Glutamatergic neuron (in vitro differentiated cells): ENCODE measurements at regions not wholly inside any gene's neighbourhood (a gene's known extent, or its start where the extent isn't known, plus 50 kb on each side); places are given as distances from the start of the nearest gene placed in this dataset.

ENCODE experiments used
- DNase-seq: peaks from one replicate; pipeline ENCODE4 v3.0.0; 2022
- H3K27ac Mint-ChIP-seq: one replicate; pipeline ENCODE4 v1.8.0; 2020; ENCODE audit warnings: mild to moderate bottlenecking, mixed read lengths, inconsistent platforms; ENCODE audit not compliant: unreplicated experiment
- H3K27me3 Mint-ChIP-seq: one replicate; pipeline ENCODE4 v1.8.0; 2020; ENCODE audit warnings: mild to moderate bottlenecking, moderate library complexity, mixed read lengths, inconsistent platforms; ENCODE audit not compliant: unreplicated experiment
- H3K36me3 Mint-ChIP-seq: one replicate; pipeline ENCODE4 v1.8.0; 2020; ENCODE audit warnings: mild to moderate bottlenecking, mixed read lengths, inconsistent platforms; ENCODE audit not compliant: unreplicated experiment
- H3K4me1 Mint-ChIP-seq: one replicate; pipeline ENCODE4 v1.8.0; 2020; ENCODE audit warnings: mild to moderate bottlenecking, low read depth, mixed read lengths, inconsistent platforms; ENCODE audit not compliant: unreplicated experiment
- H3K4me3 Mint-ChIP-seq: one replicate; pipeline ENCODE4 v1.8.0; 2020; ENCODE audit warnings: mild to moderate bottlenecking, mixed read lengths, inconsistent platforms; ENCODE audit not compliant: unreplicated experiment
- H3K9me3 Mint-ChIP-seq: one replicate; pipeline ENCODE4 v1.8.0; 2020; ENCODE audit warnings: mild to moderate bottlenecking, moderate library complexity, mixed read lengths, inconsistent platforms; ENCODE audit not compliant: unreplicated experiment
- TF ChIP-seq, protein P1 (sequence below): fragments of 200-600 bp; sonication (generic); IDR thresholded peaks from one replicate; pipeline ENCODE4 v1.5.0; 2021; ENCODE audit not compliant: partially characterized antibody, unreplicated experiment

GRCh38 chr4:8671712-8672290, 79.2 kb downstream of the CPZ start:
- no peak for DNase-seq
- Mint-ChIP-seq H3K9me3 (peaks cover 1% of the 10 kb centered on the region), H3K27me3 (peaks cover 14% of the 10 kb centered on the region), H3K4me3 (no peak overlapping the region), H3K36me3 (peaks cover 5% of the 10 kb centered on the region), H3K4me1 (no peaks in the 10 kb centered on the region), H3K27ac (no peak overlapping the region)
- TF ChIP-seq, protein P1, sequence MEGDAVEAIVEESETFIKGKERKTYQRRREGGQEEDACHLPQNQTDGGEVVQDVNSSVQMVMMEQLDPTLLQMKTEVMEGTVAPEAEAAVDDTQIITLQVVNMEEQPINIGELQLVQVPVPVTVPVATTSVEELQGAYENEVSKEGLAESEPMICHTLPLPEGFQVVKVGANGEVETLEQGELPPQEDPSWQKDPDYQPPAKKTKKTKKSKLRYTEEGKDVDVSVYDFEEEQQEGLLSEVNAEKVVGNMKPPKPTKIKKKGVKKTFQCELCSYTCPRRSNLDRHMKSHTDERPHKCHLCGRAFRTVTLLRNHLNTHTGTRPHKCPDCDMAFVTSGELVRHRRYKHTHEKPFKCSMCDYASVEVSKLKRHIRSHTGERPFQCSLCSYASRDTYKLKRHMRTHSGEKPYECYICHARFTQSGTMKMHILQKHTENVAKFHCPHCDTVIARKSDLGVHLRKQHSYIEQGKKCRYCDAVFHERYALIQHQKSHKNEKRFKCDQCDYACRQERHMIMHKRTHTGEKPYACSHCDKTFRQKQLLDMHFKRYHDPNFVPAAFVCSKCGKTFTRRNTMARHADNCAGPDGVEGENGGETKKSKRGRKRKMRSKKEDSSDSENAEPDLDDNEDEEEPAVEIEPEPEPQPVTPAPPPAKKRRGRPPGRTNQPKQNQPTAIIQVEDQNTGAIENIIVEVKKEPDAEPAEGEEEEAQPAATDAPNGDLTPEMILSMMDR, result no peak
